ENCODE measurements at regions not wholly inside any gene's neighbourhood (a gene's known extent, or its start where the extent isn't known, plus 50 kb on each side); places are given as distances from the start of the nearest gene placed in this dataset.
"Not testable (repeated sequence)": the region's sequence is repeated elsewhere in the genome, so short reads cannot be mapped to it uniquely, and the experiment has no call there.

DNA sequence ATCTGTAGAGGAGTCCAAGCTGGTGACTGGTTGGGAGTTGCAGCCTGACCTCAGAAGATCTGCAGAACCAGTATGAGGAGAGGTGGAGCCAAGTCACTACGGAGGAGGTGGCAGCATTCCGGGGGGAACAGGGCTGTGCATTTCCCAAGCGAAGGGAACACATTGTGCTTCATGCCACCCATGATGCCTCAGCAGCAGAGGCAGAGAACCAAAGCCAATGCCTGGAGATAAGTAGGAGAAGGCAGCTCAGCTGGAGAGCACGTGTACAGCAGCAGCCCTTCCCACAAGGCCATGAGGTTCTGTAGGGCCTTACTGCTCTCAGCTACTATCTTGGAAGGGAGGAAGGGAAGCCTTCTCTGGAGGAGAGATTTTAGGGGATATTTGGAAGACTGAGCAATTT is 67.2 kb upstream of the LRPPRC start:
- Histone ChIP-seq H3K27ac (ENCODE audit: insufficient read depth, low read depth, low read length) (no peak overlapping the region), H3K36me3 (ENCODE audit: control insufficient read depth in 2 of 2, extremely low read depth in 1 of 2, insufficient read depth in 2 of 2, low read length in 2 of 2) (no peaks in the 10 kb centered on the region), H3K27me3 (ENCODE audit: control insufficient read depth in 2 of 2, insufficient read depth in 2 of 2, low read length in 2 of 2) (peaks cover 0 to under 1% of the 10 kb centered on the region in 2 experiments), H4K20me1 (replicated peaks; ENCODE audit: control insufficient read depth, extremely low read depth, insufficient read depth, low read length) (no peaks in the 10 kb centered on the region), H3K4me3 (replicated peaks in 1 of 3; ENCODE audit: insufficient read depth in 1 of 3, low read depth in 1 of 3, low read length in 3 of 3) (no peak overlapping the region), H3K4me1 (ENCODE audit: control insufficient read depth, extremely low read depth, insufficient read depth, low read length) (no peaks in the 10 kb centered on the region), H3K9me1 (replicated peaks; ENCODE audit: control insufficient read depth, extremely low read depth, insufficient read depth, low read length) (no peaks in the 10 kb centered on the region), H2AFZ (ENCODE audit: low read depth, low read length) (no peak overlapping the region), H3K79me2 (ENCODE audit: control insufficient read depth, insufficient read depth, low read length) (no peaks in the 10 kb centered on the region), H3K9me3 (replicated peaks; ENCODE audit: control insufficient read depth, insufficient read depth, low read length) (no peaks in the 10 kb centered on the region), H3K9ac (replicated peaks; ENCODE audit: extremely low read depth, insufficient read depth, low read length) (no peak overlapping the region), H3K4me2 (ENCODE audit: insufficient read depth, low read length) (no peak overlapping the region)
- intact Hi-C loops (cut with micrococcal nuclease) = no loop called here
- TF ChIP-seq JUN (IDR thresholded peaks at IDR 0.05; ENCODE audit: borderline replicate concordance, insufficient read depth, insufficient read length, low read depth) = no peak
- TF ChIP-seq, protein P1, sequence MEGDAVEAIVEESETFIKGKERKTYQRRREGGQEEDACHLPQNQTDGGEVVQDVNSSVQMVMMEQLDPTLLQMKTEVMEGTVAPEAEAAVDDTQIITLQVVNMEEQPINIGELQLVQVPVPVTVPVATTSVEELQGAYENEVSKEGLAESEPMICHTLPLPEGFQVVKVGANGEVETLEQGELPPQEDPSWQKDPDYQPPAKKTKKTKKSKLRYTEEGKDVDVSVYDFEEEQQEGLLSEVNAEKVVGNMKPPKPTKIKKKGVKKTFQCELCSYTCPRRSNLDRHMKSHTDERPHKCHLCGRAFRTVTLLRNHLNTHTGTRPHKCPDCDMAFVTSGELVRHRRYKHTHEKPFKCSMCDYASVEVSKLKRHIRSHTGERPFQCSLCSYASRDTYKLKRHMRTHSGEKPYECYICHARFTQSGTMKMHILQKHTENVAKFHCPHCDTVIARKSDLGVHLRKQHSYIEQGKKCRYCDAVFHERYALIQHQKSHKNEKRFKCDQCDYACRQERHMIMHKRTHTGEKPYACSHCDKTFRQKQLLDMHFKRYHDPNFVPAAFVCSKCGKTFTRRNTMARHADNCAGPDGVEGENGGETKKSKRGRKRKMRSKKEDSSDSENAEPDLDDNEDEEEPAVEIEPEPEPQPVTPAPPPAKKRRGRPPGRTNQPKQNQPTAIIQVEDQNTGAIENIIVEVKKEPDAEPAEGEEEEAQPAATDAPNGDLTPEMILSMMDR (IDR thresholded peaks at IDR 0.05; ENCODE audit: extremely low read depth in 1 of 2, insufficient read depth in 1 of 2, low read depth in 1 of 2, low read length in 2 of 2) = no peak
- TF ChIP-seq GATA2 (IDR thresholded peaks at IDR 0.05; ENCODE audit: insufficient read depth, insufficient read length, low read depth, low read length) = no peak
- TF ChIP-seq MYC (IDR thresholded peaks at IDR 0.05; ENCODE audit: low read depth, low read length) = no peak
- no peak for TF ChIP-seq POLR2AphosphoS5 (IDR thresholded peaks at IDR 0.05; ENCODE audit: insufficient read depth, low read depth, low read length)
- no peak for TF ChIP-seq POLR2A (IDR thresholded peaks at IDR 0.05; ENCODE audit: low read depth, low read length)
- TF ChIP-seq EZH2 (IDR thresholded peaks at IDR 0.05; ENCODE audit: borderline replicate concordance, low read depth, low read length, severe bottlenecking) = no peak
- TF ChIP-seq, protein P2, sequence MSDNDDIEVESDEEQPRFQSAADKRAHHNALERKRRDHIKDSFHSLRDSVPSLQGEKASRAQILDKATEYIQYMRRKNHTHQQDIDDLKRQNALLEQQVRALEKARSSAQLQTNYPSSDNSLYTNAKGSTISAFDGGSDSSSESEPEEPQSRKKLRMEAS (IDR thresholded peaks at IDR 0.05; ENCODE audit: insufficient read depth, insufficient read length) = no peak
- no peak for TF ChIP-seq FOS (IDR thresholded peaks at IDR 0.05; ENCODE audit: borderline replicate concordance, insufficient read depth, low read length)
- POLR2A ChIA-PET = no interaction called here
- BruUV-seq (replicated peaks) = no TSS peak
- DNase-seq (ENCODE audit: low read depth, low spot score) = no peak
- FAIRE-seq = no peak
- dilution Hi-C loops (cut with MboI; ENCODE audit: extremely low pct_ligation_motif_present, low sequenced_read_pairs) = no loop called here
- CTCF ChIA-PET = interaction anchor here (1.0 to 3.4 kb wide), 3 partner anchors 10 to 19 kb away, joined by 3 to 11 read pairs (median 3); no protein-coding TSS in a partner anchor

DNA sequence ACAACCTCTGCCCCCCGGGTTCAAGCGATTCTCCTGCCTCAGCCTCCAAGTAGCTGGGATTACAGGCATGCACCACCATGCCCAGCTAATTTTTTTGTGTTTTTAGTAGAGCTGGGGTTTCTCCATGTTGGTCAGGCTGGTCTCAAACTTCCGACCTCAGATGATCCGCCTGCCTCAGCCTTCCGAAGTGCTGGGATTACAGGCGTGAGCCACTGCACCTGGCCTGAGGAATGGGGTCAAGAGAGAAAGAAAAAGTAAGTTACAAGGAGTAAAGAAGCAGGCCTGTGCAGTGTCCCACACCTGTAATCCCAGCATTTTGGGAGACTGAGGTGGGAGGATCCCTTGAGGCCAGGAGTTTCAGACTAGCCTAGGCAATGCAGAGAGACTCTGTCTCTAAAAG is 68.5 kb upstream of the LRPPRC start:
- H3K27me3 ChIP-seq (ENCODE audit: control insufficient read depth in 2 of 2, insufficient read depth in 2 of 2, low read length in 2 of 2); H3K9me1 ChIP-seq (replicated peaks; ENCODE audit: control insufficient read depth, extremely low read depth, insufficient read depth, low read length); POLR2A ChIA-PET; H3K4me1 ChIP-seq (ENCODE audit: control insufficient read depth, extremely low read depth, insufficient read depth, low read length); FAIRE-seq; H3K36me3 ChIP-seq (ENCODE audit: control insufficient read depth in 2 of 2, extremely low read depth in 1 of 2, insufficient read depth in 2 of 2, low read length in 2 of 2); H3K4me3 ChIP-seq (replicated peaks in 1 of 3; ENCODE audit: insufficient read depth in 1 of 3, low read depth in 1 of 3, low read length in 3 of 3); H3K4me2 ChIP-seq (ENCODE audit: insufficient read depth, low read length); H3K27ac ChIP-seq (ENCODE audit: insufficient read depth, low read depth, low read length); H2AFZ ChIP-seq (ENCODE audit: low read depth, low read length); H4K20me1 ChIP-seq (replicated peaks; ENCODE audit: control insufficient read depth, extremely low read depth, insufficient read depth, low read length); H3K9me3 ChIP-seq (replicated peaks; ENCODE audit: control insufficient read depth, insufficient read depth, low read length); H3K79me2 ChIP-seq (ENCODE audit: control insufficient read depth, insufficient read depth, low read length); H3K9ac ChIP-seq (replicated peaks; ENCODE audit: extremely low read depth, insufficient read depth, low read length); BruUV-seq (replicated peaks); intact Hi-C loops (cut with micrococcal nuclease); dilution Hi-C loops (cut with MboI; ENCODE audit: extremely low pct_ligation_motif_present, low sequenced_read_pairs); DNase-seq (ENCODE audit: low read depth, low spot score): not testable (repeated sequence)
- CTCF ChIA-PET = interaction anchor here (1.7 to 3.4 kb wide), 2 partner anchors 11 to 20 kb away, joined by 4 to 11 read pairs; no protein-coding TSS in a partner anchor
